GM12878 (cell line): ENCODE measurements at regions not wholly inside any gene's neighbourhood (a gene's known extent, or its start where the extent isn't known, plus 50 kb on each side); places are given as distances from the start of the nearest gene placed in this dataset.
"Not testable (repeated sequence)": the region's sequence is repeated elsewhere in the genome, so short reads cannot be mapped to it uniquely, and the experiment has no call there.

ENCODE experiments used
- ATAC-seq: fragments of 200-7000 bp; cut with Tn5 transposase; 3 replicates; pipeline ENCODE4 v1.9.1; 2020; ENCODE audit warnings: mild to moderate bottlenecking, moderate library complexity
- BruUV-seq: library from RNA; stranded (reverse); fragments of 400-500 nt; replicated peaks from 2 replicates; lab custom pipeline; 2021; lab: Mats Ljungman, UMichigan
- CTCF ChIA-PET: fragments of 300-600 bp; sonication (Branson Sonifier 250); formaldehyde crosslinking; extraction: SDS; loops from one replicate; lab custom pipeline; 2021; ENCODE audit warnings: inconsistent platforms; lab: Yijun Ruan, JAX
- POLR2A ChIA-PET: fragments of 350-600 bp; formaldehyde crosslinking; extraction: SDS; loops from one replicate; lab custom pipeline; 2021; ENCODE audit warnings: inconsistent platforms; lab: Charles Lee
- RAD21 ChIA-PET: fragments of 300-600 bp; sonication (Branson Sonifier 250); formaldehyde crosslinking; loops from one replicate; lab custom pipeline; 2023; ENCODE audit warnings: antibody characterized with exemption; ENCODE audit not compliant: unreplicated experiment; lab: Charles Lee
- SMC1A ChIA-PET: fragments of 300-600 bp; sonication (Branson Sonifier 250); formaldehyde crosslinking; loops from one replicate; lab custom pipeline; 2023; ENCODE audit not compliant: unreplicated experiment, uncharacterized antibody; lab: Charles Lee
- DNase-seq: peaks from one replicate; pipeline ENCODE4 v3.0.0-alpha.2; 2011; ENCODE audit warnings: low read depth, low spot score
- FAIRE-seq: peaks from 3 replicates; lab custom pipeline; 2011; peaks lifted over from hg19 to GRCh38; lab: Jason Lieb, UNC
- H2AFZ ChIP-seq: 2 replicates; pipeline ENCODE4 v1.6.0; 2011; ENCODE audit warnings: low read depth, low read length, control low read depth; ENCODE audit not compliant: control insufficient read depth
- H3K27ac ChIP-seq: 2 replicates; pipeline ENCODE4 v1.5.1; 2011; ENCODE audit warnings: control low read depth; ENCODE audit not compliant: control insufficient read depth, insufficient read depth
- H3K27me3 ChIP-seq, 2 experiments: replicated peaks in 1 of 2; 2 replicates each; pipeline versions ENCODE4 v1.6.0 to v1.6.1; 2011; ENCODE audit warnings: low read length in 1 of 2; ENCODE audit not compliant: control insufficient read depth in 2 of 2, insufficient read depth in 2 of 2
- H3K36me3 ChIP-seq, 2 experiments: 2 replicates each; pipeline ENCODE4 v1.5.1; 2011; ENCODE audit warnings: low read length in 1 of 2; ENCODE audit not compliant: control insufficient read depth in 2 of 2, insufficient read depth in 2 of 2
- H3K4me1 ChIP-seq: 2 replicates; pipeline ENCODE4 v1.6.1; 2011; ENCODE audit warnings: mild to moderate bottlenecking, low read length, moderate library complexity, mixed read lengths; ENCODE audit not compliant: control insufficient read depth, insufficient read depth
- H3K4me2 ChIP-seq: 2 replicates; pipeline ENCODE4 v1.6.0; 2011; ENCODE audit warnings: control low read depth; ENCODE audit not compliant: control insufficient read depth, insufficient read depth
- H3K4me3 ChIP-seq: fragments of 200-600 bp; sonication (generic); 2 replicates; pipeline ENCODE4 v1.5.1; 2016
- H3K79me2 ChIP-seq: 2 replicates; pipeline ENCODE4 v1.6.0; 2011; ENCODE audit warnings: low read length; ENCODE audit not compliant: control insufficient read depth, insufficient read depth
- H3K9ac ChIP-seq: 2 replicates; pipeline ENCODE4 v1.8.0; 2011; ENCODE audit warnings: low read length, control low read depth, mixed read lengths; ENCODE audit not compliant: control insufficient read depth, insufficient read depth
- H3K9me3 ChIP-seq: replicated peaks from 3 replicates; pipeline ENCODE4 v1.5.1; 2011; ENCODE audit warnings: mild to moderate bottlenecking, low read length; ENCODE audit not compliant: control insufficient read depth, insufficient read depth
- H4K20me1 ChIP-seq: 2 replicates; pipeline ENCODE4 v1.6.0; 2011; ENCODE audit not compliant: control insufficient read depth, insufficient read depth
- BHLHE40 ChIP-seq, 2 experiments: fragments of 450-650 bp in 1 of 2; IDR thresholded peaks; 2 replicates each; pipeline ENCODE4 v1.6.1; 2011 to 2017; ENCODE audit warnings: low read depth in 2 of 2, borderline replicate concordance in 1 of 2, improper control_type of control experiment in 1 of 2, low read length in 1 of 2, mild to moderate bottlenecking in 1 of 2
- GATAD2B ChIP-seq: fragments of 450-650 bp; conservative IDR thresholded peaks from 2 replicates; pipeline ENCODE4 v1.6.1; 2017; ENCODE audit warnings: low read depth, mild to moderate bottlenecking, moderate library complexity
- HDAC6 ChIP-seq: fragments of 200-600 bp; sonication (generic); IDR thresholded peaks from one replicate; pipeline ENCODE4 v1.8.0; 2017; ENCODE audit warnings: antibody characterized with exemption; ENCODE audit not compliant: unreplicated experiment
- IKZF1 ChIP-seq: fragments of 450-650 bp; conservative IDR thresholded peaks from 2 replicates; pipeline ENCODE4 v1.6.1; 2017; ENCODE audit warnings: antibody characterized with exemption, mild to moderate bottlenecking
- MLLT1 ChIP-seq: fragments of 450-650 bp; IDR thresholded peaks from 2 replicates; pipeline ENCODE4 v1.6.1; 2016; ENCODE audit warnings: mild to moderate bottlenecking
- NKRF ChIP-seq: fragments of 450-650 bp; conservative IDR thresholded peaks from 2 replicates; pipeline ENCODE4 v1.6.1; 2017; ENCODE audit warnings: mild to moderate bottlenecking, moderate library complexity
- RELB ChIP-seq: fragments of 450-650 bp; IDR thresholded peaks from 2 replicates; pipeline ENCODE4 v1.6.1; 2017; ENCODE audit warnings: low read depth, mild to moderate bottlenecking, moderate library complexity
- SMARCA5 ChIP-seq: fragments of 450-650 bp; IDR thresholded peaks from 2 replicates; pipeline ENCODE4 v1.6.1; 2017; ENCODE audit warnings: mild to moderate bottlenecking
- WGBS: methylation state at CpG from one replicate; pipeline ENCODE4 v1.1.6; 2016; ENCODE audit warnings: low lambda C conversion rate; ENCODE audit not compliant: insufficient replicate concordance, insufficient coverage; ENCODE audit errors: missing lambda C conversion rate; 5-methylcytosine and 5-hydroxymethylcytosine counted together
- in situ Hi-C: fragments of 300-500 bp; cut with MboI; formaldehyde crosslinking; loops from 9 replicates; pipeline ENCODE4 v1.14.3; 2018; ENCODE audit warnings: mixed read lengths
- intact Hi-C: fragments of 100-400 bp; cut with micrococcal nuclease; formaldehyde crosslinking; loops from one replicate; pipeline ENCODE4 v1.14.2; 2022; ENCODE audit not compliant: unreplicated experiment

GRCh38 chr9:41075671-41076070, 52.8 kb downstream of the FOXD4L6 start:
- H3K9ac ChIP-seq, H3K27me3 ChIP-seq, in situ Hi-C loops, H2AFZ ChIP-seq, H3K4me1 ChIP-seq, H3K36me3 ChIP-seq, RAD21 ChIA-PET, BruUV-seq, SMC1A ChIA-PET, FAIRE-seq, H3K27ac ChIP-seq, intact Hi-C loops, H3K4me2 ChIP-seq, H4K20me1 ChIP-seq, H3K4me3 ChIP-seq, DNase-seq, H3K79me2 ChIP-seq, CTCF ChIA-PET, H3K9me3 ChIP-seq, POLR2A ChIA-PET: not testable (repeated sequence)
- ATAC-seq: peak; percentile 27
- 25% methylated on average over 1 of the region's 1 CpG for WGBS

- CTCF ChIA-PET, H3K9ac ChIP-seq, SMC1A ChIA-PET, H3K27ac ChIP-seq, H3K79me2 ChIP-seq, RAD21 ChIA-PET, in situ Hi-C loops, POLR2A ChIA-PET, H3K27me3 ChIP-seq, DNase-seq, H3K9me3 ChIP-seq: not testable (repeated sequence)
- BruUV-seq: TSS peak; percentile 46
- Histone ChIP-seq H3K4me3 (peak overlapping the region; percentile 66), H3K4me2 (peak overlapping the region; percentile 60; the same call in 1 of the 2 replicates), H2AFZ (peak overlapping the region; percentile 72)
- ATAC-seq: peak; percentile 79
- WGBS: 11% methylated on average over 58 of the region's 63 CpGs
- TF ChIP-seq HDAC6 (peak; percentile 35), GATAD2B (0 out of 2 replicates have a peak, but pooled peaks have one; percentile 15), NKRF (peak; percentile 36; the same call in 1 of the 2 replicates), BHLHE40 (IDR thresholded peaks at IDR 0.05; ENCODE audit: borderline replicate concordance in 1 of 2, low read depth in 2 of 2, low read length in 1 of 2) (peak in 1 of 2 experiments; percentile 6; a peak in 1 of 4 replicates), IKZF1 (peak; percentile 49; the same call in 1 of the 2 replicates), SMARCA5 (0 out of 2 replicates have a peak, but pooled peaks have one; percentile 21), RELB (peak; percentile 14; the same call in 1 of the 2 replicates), MLLT1 (peak; percentile 90)
- TF ChIP-seq, all 136 proteins: peak for 8; not testable (repeated sequence) for 128
- H3K36me3 ChIP-seq, intact Hi-C loops, H3K4me1 ChIP-seq, FAIRE-seq, H4K20me1 ChIP-seq: not testable (repeated sequence)
These were observed 54.0 kb downstream of the FOXD4L6 start for GRCh38 chr9:41074356-41074942.
